KBM-7 (cell line): ENCODE measurements at regions not wholly inside any gene's neighbourhood (a gene's known extent, or its start where the extent isn't known, plus 50 kb on each side); places are given as distances from the start of the nearest gene placed in this dataset.
A peak's percentile ranks its signal among the peaks of the same experiment; 100 is the strongest.
"Not testable (repeated sequence)": the region's sequence is repeated elsewhere in the genome, so short reads cannot be mapped to it uniquely, and the experiment has no call there.

Experiments
- DNase-seq: peaks from one replicate; pipeline ENCODE4 v3.0.0-alpha.2; 2015
- in situ Hi-C: fragments of 300-500 bp; cut with MboI; formaldehyde crosslinking; loops from 2 replicates; pipeline ENCODE4 v1.14.3; 2020; ENCODE audit warnings: low sequenced_read_pairs, low pct_unique_long_range_greater_than_20kb, mixed read lengths

DNA sequence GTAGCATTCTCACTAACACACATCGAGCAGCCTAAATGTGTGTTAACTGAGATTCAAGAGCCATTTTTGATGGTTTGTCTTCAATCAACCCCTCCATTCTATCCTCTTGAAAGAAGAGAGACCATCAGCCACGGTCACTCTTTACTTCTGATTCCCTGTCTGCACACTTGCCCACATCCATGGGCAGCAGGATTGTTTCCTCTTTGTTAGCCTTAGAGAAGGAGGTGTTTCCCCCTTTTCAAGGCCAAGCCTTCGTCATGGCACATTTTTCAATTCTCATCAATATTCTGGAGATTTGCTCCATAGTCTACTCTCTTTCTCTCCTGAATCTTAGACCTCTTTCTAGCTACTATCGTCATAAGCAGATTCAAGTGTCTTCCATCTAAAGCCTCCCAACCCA is 522.4 kb upstream of the NAALADL2 start:
- in situ Hi-C loops, result no loop called here
- DNase-seq, result no peak

DNA sequence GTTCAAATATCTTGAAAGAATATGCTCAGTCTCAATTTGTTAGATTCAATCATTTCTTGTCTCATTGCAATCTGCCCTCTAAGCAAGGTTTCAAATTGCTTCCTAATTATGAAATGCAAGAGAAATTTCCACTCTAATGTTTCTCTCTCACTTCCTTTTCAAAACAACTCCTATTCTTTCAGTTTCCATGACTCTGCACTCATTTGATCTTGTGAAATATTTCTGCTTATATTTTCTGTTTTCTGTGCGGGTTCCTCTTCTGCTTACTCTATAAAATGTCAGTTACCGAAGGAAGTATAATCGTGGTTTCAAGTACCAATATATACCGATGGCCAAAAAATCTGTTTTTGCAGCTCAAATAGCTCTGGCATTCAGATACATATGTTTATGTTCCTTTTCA is 521.9 kb upstream of the NAALADL2 start:
- no peak for DNase-seq
- in situ Hi-C loops, result no loop called here

DNA sequence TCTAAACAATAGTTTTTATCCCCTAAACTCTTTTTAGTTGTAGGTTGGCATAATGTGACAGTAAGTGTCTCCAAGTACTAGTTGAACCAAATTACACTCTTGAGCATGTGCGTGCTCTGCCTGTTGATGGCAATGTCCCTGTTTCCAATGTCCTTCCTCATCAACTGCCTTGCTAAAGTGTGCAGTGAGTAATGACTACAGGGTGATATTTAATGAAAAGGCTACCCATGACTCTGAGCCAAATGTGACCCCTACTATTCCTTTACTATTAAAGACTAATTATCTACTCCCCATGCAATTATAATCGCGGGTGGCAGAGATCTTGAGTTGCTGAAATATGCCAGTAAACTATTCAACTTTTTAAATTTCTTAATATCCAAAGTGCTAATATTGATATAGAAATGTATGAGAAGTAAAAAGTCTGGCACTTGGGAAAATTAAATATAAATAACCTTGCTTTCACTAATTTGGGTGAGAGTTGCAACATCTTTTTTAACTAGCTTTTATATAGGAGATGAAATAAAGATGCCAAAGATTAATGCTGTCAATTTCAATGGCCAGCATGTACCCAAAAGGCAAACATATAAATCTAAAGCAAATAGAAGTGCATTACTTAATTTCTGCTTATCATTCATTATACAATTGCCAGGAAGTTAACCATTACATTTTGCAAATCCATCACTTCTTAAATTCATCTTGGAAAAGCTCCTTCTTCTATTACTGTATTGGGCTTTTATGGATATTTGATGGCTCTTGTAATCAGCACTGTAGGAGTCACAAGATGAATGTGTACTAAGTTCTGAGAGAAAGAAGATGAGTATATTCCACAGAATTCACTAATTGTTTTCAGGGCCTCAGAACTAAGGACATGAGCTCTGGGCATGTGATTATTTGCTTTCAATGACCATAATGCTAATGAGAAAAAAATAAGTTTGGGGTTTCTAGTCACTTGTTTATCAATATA is 518.2 kb upstream of the NAALADL2 start:
- in situ Hi-C loops, result no loop called here
- DNase-seq, result no peak

DNA sequence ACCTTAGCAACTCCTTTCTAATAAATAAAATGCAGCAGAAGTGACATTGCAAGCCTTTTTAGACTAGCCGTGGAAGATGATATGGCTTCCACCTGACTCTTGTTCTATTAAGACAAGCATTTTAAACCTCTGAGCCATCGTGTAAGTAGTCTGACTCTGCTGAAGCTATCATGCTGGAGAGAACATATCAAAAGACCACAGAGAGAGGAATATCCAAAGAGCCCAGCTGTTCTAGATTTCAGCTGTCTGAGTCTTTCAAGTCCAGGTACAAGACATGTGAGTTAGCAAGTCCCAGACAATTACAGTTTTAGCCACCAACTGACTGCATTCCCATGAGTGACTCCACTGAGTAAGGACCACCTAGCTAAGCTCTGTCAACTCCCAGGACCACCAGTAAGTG is 517.0 kb upstream of the NAALADL2 start:
- in situ Hi-C loops, result no loop called here
- DNase-seq, result no peak

DNA sequence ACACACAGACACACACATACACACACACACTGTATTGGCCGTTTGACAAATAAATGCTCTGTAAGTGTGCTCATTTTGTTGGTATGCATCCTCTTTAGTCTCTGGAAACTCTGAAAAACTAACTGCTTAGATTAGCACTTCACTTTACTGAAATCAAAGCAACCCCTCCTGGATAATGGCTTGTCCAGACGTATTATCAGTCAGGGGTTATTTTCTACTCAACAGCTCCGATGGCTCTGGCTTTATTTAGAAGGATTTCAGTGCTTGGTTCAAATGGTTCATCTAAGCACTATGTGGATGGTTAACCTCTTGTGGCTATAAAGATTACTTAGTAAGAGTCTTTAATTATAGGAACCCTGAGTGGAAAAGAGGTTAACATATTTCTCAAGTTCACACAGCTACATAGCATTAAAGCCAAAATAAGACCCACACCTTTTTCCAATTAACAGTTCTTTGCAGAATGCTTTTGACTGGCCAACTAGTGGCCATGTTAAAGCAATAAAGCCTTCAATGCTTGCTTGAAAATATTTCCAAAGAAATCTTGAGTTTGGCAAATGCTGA is 516.1 kb upstream of the NAALADL2 start:
- no peak for DNase-seq
- in situ Hi-C loops, result no loop called here

DNA sequence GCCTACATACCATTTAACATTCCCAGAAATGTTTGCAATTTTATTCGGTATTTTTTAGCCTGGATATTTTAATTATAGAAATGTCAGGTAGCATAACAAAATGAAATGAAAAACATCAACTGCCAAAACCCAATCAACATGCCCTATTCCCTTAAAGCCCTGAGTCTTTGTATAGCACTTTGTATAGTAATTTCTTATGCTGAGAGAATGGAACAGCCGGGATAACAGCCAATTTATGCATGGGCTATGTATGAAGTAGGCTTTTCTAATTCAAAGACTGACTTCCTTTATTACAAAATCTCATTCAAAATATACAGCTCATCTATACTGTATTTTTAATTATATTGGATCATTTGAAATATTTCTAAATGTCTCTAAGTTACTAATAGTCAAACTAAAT is 513.0 kb upstream of the NAALADL2 start:
- in situ Hi-C loops, result no loop called here
- DNase-seq, result no peak

DNA sequence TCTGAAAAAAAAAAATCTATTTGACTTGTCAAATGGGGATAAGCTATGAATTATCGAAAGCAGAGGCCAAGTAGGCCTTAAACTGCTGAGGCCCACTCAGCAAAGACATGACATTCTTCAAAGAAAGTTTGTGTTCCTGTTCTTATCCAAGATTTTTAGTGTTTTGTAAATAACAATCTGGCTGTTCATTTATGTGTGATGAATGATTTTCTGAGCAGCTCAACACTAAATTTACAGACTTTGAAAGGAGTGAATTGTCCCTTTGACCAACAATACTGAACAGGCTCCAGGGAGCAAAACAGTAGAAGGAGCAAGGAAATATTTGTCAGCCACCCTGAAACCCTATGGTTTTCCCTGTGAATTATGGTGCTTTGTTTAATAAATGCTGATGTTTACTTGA is 512.6 kb upstream of the NAALADL2 start:
- in situ Hi-C loops, result no loop called here
- no peak for DNase-seq

DNA sequence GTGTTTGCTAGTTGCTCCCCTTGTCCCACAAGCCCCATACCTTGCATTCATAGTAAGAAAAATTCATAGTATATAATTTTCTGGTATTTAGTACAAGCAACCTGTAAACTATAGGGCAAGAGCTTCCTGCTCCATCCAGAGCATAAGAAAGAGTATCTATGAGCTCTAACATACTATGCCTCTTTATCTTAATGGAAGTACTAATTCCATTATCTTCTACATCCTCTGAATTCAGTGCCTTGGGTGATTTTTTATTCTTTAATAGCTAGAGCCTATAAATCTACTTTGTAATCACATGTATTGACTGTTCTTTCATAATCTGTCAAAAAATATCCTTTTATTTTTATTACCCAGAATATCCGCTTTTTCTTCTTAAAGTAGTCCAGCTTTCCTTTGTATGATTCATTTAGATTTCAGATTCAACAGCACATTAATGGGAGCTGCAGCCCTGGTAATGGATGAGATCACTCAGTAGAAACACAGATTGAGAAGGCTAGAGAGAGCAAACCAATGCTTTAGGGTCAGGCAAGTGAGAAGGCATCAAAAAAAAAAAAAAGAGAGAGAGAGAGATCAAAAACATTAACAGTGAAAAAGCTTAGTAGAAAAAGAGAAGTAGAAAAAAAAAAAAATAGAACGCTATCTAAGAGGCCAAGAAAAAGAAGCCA is 511.5 kb upstream of the NAALADL2 start:
- in situ Hi-C loops, result no loop called here
- DNase-seq, result no peak

DNA sequence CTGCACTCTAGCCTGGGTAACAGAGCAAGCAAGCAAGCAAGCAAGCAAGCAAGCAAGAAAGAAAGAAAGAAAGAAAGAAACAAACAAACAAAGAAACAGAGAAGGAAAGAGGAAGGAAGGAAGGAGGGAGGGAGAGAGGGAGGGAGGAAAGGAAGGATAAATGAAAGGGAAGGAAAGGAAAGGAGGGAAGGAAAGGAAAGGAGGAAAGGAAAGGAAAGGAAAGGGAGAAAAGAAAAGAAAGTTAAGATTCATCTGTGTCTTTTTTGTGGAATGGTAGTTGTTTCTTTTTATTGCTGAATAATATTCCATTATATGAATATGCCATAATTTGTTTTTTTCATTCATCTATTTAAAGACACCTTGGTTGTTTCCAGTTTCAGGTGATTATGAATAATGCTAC is 506.9 kb upstream of the NAALADL2 start:
- no peak for DNase-seq
- in situ Hi-C loops, result no loop called here

DNA sequence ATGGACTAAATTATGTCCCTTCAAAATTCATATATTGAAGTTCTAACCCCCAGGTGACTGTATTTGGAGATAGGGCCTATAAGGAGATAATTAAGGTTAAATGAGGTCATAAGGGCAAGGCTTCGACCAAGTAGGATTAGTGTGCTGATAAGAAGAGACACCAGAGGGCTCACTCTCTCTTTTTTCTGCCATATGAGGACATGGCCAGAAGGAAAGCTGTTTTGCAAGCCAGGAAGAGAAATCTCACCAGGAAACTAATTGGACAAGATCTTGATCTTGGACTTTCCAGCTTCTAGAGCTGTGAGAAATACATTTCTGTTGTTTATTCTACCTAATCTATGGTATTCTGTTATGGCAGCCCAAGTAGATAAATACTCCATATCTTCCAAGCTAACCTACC is 503.6 kb upstream of the NAALADL2 start:
- DNase-seq, result peak; percentile 20
- in situ Hi-C loops, result no loop called here

DNA sequence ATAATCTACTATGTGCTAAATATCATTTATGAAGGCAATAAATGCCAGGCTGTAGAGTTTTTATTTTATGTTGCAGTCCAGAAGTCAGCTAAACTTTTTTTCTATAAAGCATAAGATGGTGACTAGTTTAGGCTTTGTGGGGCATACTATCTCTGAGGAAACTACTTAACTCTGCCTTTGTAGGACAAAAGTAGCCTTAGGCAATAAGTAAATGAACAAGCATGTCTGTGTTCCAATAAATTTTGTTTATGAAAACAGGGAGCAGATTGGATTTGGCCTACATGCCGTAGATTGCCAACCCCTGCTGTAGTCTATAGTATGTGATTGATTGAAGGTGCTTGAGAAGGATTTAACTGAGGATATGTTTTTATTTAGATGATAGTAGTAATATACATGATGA is 502.5 kb upstream of the NAALADL2 start:
- no peak for DNase-seq
- in situ Hi-C loops, result no loop called here

DNA sequence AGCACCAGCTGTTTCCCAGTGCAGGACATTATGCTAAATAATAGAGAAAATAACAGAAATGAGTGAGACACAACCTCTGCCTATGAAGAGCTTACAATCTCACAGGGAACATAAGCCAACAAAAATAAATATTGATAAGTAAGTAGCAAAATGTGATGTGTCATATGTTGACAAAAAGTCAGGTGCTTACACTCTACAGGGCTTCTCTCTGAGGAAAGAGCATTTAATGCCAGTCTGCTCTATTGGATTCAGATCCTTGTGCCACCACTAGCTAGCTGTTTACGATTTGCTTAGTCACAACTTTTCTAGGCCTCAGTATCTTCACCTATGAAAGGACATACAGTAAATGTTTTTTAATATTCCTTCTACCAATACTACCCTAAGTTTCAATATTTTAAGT is 500.9 kb upstream of the NAALADL2 start:
- DNase-seq, result no peak
- in situ Hi-C loops, result no loop called here

DNA sequence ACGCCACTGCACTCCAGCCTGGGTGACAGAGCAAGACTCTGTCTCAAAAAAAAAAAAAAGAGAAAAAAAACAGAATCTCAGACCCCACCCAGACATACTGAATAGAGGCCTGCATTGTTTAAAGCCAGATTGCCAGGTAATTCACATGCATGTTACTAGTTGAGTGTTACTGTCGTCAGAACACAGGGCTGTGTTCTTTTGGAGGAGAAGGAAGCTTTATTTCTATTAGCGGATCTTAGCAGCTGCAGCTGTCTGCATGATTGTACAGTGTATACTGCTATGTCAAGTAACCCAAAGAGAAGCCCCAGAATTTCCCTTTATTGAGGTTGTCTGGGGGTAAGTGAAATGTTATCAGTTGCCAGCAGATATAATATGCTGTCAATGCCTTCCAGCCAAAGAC is 496.6 kb upstream of the NAALADL2 start:
- in situ Hi-C loops, result no loop called here
- DNase-seq, result no peak

DNA sequence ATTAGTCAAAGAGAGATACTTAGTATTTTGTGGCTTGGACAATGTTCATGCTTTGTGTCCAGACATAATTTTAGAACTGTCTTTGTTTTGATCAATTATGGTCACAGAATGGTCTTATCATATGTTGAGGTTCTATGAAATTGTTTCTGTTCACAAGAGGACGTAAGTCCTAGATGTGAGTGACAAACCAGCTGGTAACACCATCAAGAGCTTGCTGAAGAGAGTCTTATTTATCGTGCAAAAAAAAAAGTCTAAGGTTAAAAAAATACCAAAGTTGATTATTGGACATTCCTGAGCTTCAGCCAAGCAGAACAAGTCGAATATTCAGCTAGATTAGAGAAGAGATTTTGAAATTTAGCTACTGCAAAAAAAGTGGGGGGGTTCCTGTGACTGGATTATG is 495.9 kb upstream of the NAALADL2 start:
- DNase-seq, result no peak
- in situ Hi-C loops, result no loop called here

DNA sequence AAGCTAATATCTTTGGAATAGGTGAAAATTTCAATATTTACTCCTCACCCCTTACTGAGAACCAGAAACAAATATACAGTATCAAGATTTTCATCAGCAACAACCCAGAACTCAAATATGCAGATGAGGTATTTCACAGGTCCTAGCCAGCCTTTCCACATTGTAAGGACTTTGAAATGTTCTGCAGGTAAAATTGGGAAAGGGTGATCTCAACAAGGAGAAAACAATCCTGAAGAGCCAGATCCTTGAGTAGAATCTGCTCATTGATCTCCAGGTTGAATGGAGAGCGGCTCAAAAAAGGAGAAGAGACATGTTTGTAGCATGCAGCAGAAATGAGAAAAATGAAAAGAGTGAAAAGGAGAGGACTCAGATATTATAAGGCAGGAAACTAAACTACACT is 493.3 kb upstream of the NAALADL2 start:
- no peak for DNase-seq
- in situ Hi-C loops, result no loop called here

DNA sequence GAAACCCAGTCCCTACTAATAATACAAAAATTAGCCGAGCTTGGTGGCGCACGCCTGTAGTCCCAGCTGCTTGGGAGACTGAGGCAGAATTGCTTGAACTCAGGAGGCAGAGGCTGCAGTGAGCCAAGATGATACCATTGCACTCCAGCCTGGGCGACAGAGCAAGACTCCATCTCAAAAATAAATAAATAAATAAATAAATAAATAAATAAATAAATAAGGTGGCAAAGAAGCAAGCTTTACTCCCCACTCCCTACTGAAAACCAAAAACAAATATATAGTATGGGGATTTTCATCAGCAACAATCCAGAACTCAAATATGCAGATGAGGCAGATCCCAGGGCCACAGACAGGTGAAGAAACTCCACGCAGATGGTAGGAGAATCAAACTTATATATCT is 492.2 kb upstream of the NAALADL2 start:
- DNase-seq, in situ Hi-C loops: not testable (repeated sequence)

DNA sequence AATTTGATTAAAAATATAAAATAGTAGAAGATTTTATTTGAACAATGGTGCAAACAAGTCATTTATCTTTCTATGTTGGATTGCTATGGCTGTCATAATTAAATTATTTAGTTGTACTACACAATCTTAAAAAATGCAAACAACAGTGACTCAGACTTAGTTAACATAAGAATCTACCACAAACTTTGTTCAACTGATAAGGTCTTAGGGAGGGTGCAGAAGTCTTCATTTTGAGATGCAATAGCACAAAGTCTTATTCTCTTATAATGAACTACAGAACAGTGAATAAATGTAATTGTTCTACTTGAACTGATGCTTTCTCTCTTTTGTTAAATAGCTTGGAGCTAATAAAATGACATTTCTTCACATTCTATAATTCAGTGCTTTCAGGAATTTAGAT is 482.8 kb upstream of the NAALADL2 start:
- in situ Hi-C loops, result no loop called here
- no peak for DNase-seq

DNA sequence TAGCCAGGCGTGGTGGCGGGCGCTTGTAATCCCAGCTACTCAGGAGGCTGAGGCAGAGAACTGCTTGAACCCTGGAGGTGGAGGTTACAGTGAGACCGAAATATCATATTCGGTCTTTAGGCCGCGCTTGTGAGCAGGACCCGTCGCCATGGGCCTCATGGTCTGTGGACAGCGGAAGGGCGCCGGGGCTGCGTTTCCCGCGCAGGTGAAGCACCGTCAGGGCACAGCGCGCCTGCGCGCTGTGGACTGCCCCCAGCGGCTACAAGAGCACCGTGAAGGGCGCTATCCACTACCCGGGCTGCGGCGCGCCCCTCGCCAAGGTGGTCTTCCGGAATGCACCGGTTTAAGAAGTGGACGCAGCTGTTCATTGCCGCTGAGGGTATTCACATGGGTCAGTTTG is 482.0 kb upstream of the NAALADL2 start:
- DNase-seq, result no peak
- in situ Hi-C loops, result no loop called here

DNA sequence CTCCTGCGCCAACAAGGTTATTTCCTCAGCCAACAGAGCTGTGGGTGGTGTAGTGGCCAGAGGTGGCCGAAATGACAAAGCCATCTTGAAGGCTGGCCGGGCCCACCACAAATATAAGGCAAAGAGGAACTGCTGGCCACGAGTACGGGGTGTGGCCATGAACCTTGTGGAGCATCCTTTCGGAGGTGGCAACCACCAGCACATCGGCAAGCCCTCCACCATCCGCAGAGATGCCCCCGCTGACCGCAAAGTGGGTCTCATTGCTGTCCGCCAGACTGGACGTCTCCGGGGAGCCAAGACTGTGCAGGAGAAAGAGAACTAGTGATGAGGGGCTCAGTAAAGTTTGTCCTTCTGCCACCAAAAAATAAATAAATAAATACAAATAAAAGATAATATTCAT is 481.4 kb upstream of the NAALADL2 start:
- DNase-seq, result no peak
- in situ Hi-C loops, result no loop called here

DNA sequence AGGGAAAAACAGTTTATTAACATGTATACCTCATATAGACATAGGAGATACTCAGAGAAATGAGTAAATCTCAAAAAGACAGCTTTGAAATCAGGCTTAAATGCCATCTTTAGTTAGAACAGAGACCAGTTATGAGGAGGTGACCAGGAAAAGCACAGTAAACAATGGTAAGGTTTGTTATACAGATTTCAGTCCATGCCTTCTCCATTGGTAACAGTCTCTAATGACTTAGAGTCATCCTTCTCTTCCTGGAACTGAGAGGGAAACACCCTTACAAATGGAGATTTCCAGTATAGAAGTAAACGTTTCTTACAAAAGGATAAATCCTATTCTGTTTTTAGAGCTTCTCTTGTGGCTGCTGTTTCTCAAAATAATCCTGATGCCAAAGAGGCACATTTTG is 476.3 kb upstream of the NAALADL2 start:
- in situ Hi-C loops, result no loop called here
- no peak for DNase-seq
